IgD-negative memory B cell (primary cell): ENCODE measurements at regions not wholly inside any gene's neighbourhood (a gene's known extent, or its start where the extent isn't known, plus 50 kb on each side); places are given as distances from the start of the nearest gene placed in this dataset.
A peak's percentile ranks its signal among the peaks of the same experiment; 100 is the strongest.
"Not testable (repeated sequence)": the region's sequence is repeated elsewhere in the genome, so short reads cannot be mapped to it uniquely, and the experiment has no call there.

Experiments
- H3K27ac Mint-ChIP-seq, 3 donors: one replicate each; pipeline ENCODE4 v1.8.0; 2020 to 2022; ENCODE audit warnings: mild to moderate bottlenecking in 3 of 3, mixed read lengths in 3 of 3, moderate library complexity in 1 of 3
- H3K27me3 Mint-ChIP-seq: one replicate; pipeline ENCODE4 v1.8.0; 2021; ENCODE audit warnings: mixed read lengths
- H3K36me3 Mint-ChIP-seq: one replicate; pipeline ENCODE4 v1.8.0; 2020; ENCODE audit warnings: mild to moderate bottlenecking, mixed read lengths
- H3K4me1 Mint-ChIP-seq, 3 donors: one replicate each; pipeline ENCODE4 v1.8.0; 2020 to 2022; ENCODE audit warnings: mixed read lengths in 3 of 3, mild to moderate bottlenecking in 1 of 3
- H3K4me3 Mint-ChIP-seq, 4 donors: one replicate each; pipeline ENCODE4 v1.8.0; 2020 to 2022; ENCODE audit warnings: mild to moderate bottlenecking in 4 of 4, mixed read lengths in 4 of 4, moderate library complexity in 3 of 4
- H3K9me3 Mint-ChIP-seq, 3 donors: one replicate each; pipeline ENCODE4 v1.8.0; 2020 to 2021; ENCODE audit warnings: mixed read lengths in 3 of 3, mild to moderate bottlenecking in 1 of 3

GRCh38 chr4:38367642-38368174 lies 296.3 kb upstream of the KLF3 start:
- Mint-ChIP-seq H3K27ac (no peak overlapping the region), H3K27me3 (peaks cover 9% of the 10 kb centered on the region), H3K9me3 (peaks cover 0 to 4% (median 0%) of the 10 kb centered on the region in 3 donors), H3K36me3 (peaks cover 1% of the 10 kb centered on the region), H3K4me1 (no peaks in the 10 kb centered on the region), H3K4me3 (no peak overlapping the region)

DNA sequence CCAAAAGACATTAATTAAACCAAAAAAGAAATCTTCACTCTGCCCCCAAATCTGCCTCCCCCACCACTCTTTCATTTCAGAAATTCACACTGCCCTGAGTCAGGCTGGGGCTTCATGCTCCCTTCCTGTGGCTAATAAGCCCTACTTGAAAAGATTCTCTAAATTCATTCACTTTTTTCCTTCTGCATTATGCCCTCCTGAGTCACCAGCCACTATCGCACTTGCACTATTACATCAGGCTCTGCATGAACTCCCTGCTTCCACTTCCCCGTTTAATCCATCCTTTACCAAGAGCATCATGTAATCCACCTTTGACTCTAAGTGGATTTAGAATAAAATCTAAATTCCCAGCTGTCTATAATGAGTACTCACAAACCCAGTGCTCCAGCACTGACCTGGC lies 295.4 kb upstream of the KLF3 start:
- H3K27ac Mint-ChIP-seq: peak overlapping the region in 1 of 3 donors; percentile 28
- H3K27me3 Mint-ChIP-seq: peaks cover 9% of the 10 kb centered on the region
- peaks cover under 1% of the 10 kb centered on the region for H3K36me3 Mint-ChIP-seq
- no peaks in the 10 kb centered on the region for H3K4me1 Mint-ChIP-seq
- H3K4me3 Mint-ChIP-seq: no peak overlapping the region
- H3K9me3 Mint-ChIP-seq: peaks cover 0 to 4% (median 0%) of the 10 kb centered on the region in 3 donors

GRCh38 chr4:38371391-38371851 lies 292.6 kb upstream of the KLF3 start:
- Mint-ChIP-seq H3K4me3 (no peak overlapping the region), H3K36me3 (no peaks in the 10 kb centered on the region), H3K9me3 (peaks cover 0 to 4% (median 0%) of the 10 kb centered on the region in 3 donors), H3K4me1 (no peaks in the 10 kb centered on the region), H3K27me3 (peaks cover 6% of the 10 kb centered on the region), H3K27ac (no peak overlapping the region)

DNA sequence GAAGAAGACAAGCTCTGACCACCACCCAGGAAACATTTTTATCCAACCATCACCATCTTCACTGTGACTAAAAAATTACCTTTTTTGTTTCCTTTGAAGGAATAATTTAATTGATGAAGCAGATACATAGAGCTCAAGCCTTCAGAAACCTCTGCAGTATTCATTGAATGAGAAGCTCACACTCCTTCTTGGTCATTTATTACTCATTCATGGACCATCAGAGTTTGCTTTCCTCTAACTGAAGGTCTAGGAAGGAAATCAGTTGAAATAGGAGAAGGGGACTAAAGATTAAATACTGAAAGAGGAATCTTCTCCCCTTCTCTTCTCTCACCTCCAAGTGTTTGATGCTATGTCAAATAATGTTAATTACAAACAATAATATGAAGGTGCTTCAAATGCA lies 290.6 kb upstream of the KLF3 start:
- H3K27ac Mint-ChIP-seq: no peak overlapping the region
- peaks cover 0 to 4% (median 0%) of the 10 kb centered on the region in 3 donors for H3K9me3 Mint-ChIP-seq
- H3K36me3 Mint-ChIP-seq: no peaks in the 10 kb centered on the region
- peaks cover 2% of the 10 kb centered on the region for H3K27me3 Mint-ChIP-seq
- no peak overlapping the region for H3K4me3 Mint-ChIP-seq
- H3K4me1 Mint-ChIP-seq: no peaks in the 10 kb centered on the region

DNA sequence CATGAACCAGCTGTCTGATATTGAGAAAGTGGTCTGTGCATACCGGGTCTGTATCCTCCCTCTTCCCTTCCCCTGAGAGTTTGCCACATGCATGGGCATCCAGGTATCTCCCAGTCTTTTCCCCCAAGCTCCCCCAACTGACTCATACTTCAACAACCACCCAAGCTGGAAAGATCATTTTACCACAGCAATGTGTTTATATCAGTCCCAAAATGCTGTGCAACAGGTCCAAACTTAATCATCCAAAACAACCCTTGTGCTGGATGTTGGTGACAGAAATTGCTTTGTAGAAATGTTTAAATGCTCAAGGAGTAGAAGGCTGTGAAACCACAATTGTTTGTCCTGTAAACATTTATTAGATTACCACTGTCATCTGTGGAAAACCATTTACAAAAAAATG lies 286.8 kb upstream of the KLF3 start:
- Mint-ChIP-seq H3K27me3 (no peaks in the 10 kb centered on the region), H3K36me3 (no peaks in the 10 kb centered on the region), H3K4me1 (no peaks in the 10 kb centered on the region), H3K27ac (no peak overlapping the region), H3K4me3 (no peak overlapping the region), H3K9me3 (peaks cover 0 to 7% (median 0%) of the 10 kb centered on the region in 3 donors)

GRCh38 chr4:38378478-38378877 lies 285.5 kb upstream of the KLF3 start:
- Mint-ChIP-seq H3K27me3 (no peaks in the 10 kb centered on the region), H3K9me3 (peaks cover 0 to 3% (median 0%) of the 10 kb centered on the region in 3 donors), H3K4me1 (no peaks in the 10 kb centered on the region), H3K4me3 (no peak overlapping the region), H3K36me3 (no peaks in the 10 kb centered on the region), H3K27ac (no peak overlapping the region)

GRCh38 chr4:38381788-38382187 lies 282.2 kb upstream of the KLF3 start:
- no peak overlapping the region for H3K4me3 Mint-ChIP-seq
- no peaks in the 10 kb centered on the region for H3K4me1 Mint-ChIP-seq
- no peak overlapping the region for H3K27ac Mint-ChIP-seq
- H3K27me3 Mint-ChIP-seq: peaks cover 1% of the 10 kb centered on the region
- no peaks in the 10 kb centered on the region for H3K36me3 Mint-ChIP-seq
- peaks cover 0 to 3% (median 0%) of the 10 kb centered on the region in 3 donors for H3K9me3 Mint-ChIP-seq

- peaks cover 0 to 3% (median 0%) of the 10 kb centered on the region in 3 donors for H3K9me3 Mint-ChIP-seq
- no peak overlapping the region for H3K4me3 Mint-ChIP-seq
- peaks cover 3% of the 10 kb centered on the region for H3K27me3 Mint-ChIP-seq
- H3K4me1 Mint-ChIP-seq: no peaks in the 10 kb centered on the region
- no peaks in the 10 kb centered on the region for H3K36me3 Mint-ChIP-seq
- H3K27ac Mint-ChIP-seq: no peak overlapping the region
These were observed 281.5 kb upstream of the KLF3 start for GRCh38 chr4:38382520-38382919.

DNA sequence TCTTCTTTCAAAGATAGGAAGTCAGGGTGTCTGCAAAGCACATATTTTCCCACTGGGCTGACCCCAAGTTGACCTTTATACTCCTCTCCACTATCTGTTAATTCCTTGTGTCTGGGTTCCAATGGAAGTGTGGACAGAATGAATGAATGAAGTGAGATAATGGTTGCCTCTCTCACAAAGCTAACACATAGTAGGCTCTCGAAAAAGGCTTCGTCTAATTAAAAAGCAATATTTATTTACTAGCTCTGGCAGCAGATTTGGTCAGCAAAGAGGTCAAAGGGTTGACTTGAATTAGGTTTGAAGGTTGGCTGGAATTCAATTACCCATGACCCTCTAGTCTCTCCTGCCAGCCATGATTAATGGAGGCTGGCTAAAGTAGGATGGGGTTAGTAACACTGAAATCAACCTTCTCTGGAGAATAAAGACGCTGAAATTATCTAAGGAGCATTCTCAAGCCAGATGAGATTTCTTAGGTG lies 280.3 kb upstream of the KLF3 start:
- Mint-ChIP-seq H3K9me3 (peaks cover 2 to 3% (median 2%) of the 10 kb centered on the region in 3 donors), H3K4me1 (no peaks in the 10 kb centered on the region), H3K36me3 (no peaks in the 10 kb centered on the region), H3K27ac (no peak overlapping the region), H3K27me3 (peaks cover 3% of the 10 kb centered on the region), H3K4me3 (no peak overlapping the region)

GRCh38 chr4:38385093-38386004 lies 278.6 kb upstream of the KLF3 start:
- no peaks in the 10 kb centered on the region for H3K4me1 Mint-ChIP-seq
- peaks cover 3 to 10% (median 9%) of the 10 kb centered on the region in 3 donors for H3K9me3 Mint-ChIP-seq
- peaks cover 3% of the 10 kb centered on the region for H3K27me3 Mint-ChIP-seq
- H3K36me3 Mint-ChIP-seq: no peaks in the 10 kb centered on the region
- H3K27ac Mint-ChIP-seq: no peak overlapping the region
- H3K4me3 Mint-ChIP-seq: no peak overlapping the region

GRCh38 chr4:38386005-38386551 lies 277.9 kb upstream of the KLF3 start:
- no peak overlapping the region for H3K27ac Mint-ChIP-seq
- H3K4me1 Mint-ChIP-seq: no peaks in the 10 kb centered on the region
- no peak overlapping the region for H3K4me3 Mint-ChIP-seq
- peaks cover 3% of the 10 kb centered on the region for H3K36me3 Mint-ChIP-seq
- peaks cover 5 to 14% (median 13%) of the 10 kb centered on the region in 3 donors for H3K9me3 Mint-ChIP-seq
- peaks cover 3% of the 10 kb centered on the region for H3K27me3 Mint-ChIP-seq

- Mint-ChIP-seq H3K27me3 (peaks cover 5% of the 10 kb centered on the region), H3K4me1 (no peaks in the 10 kb centered on the region), H3K9me3 (peaks cover 7 to 18% (median 17%) of the 10 kb centered on the region in 3 donors), H3K27ac (no peak overlapping the region), H3K36me3 (peaks cover 7% of the 10 kb centered on the region), H3K4me3 (no peak overlapping the region)
These were observed 277.3 kb upstream of the KLF3 start for GRCh38 chr4:38386654-38387188.

GRCh38 chr4:38387348-38387747 lies 276.7 kb upstream of the KLF3 start:
- no peaks in the 10 kb centered on the region for H3K4me1 Mint-ChIP-seq
- peaks cover 10 to 23% (median 21%) of the 10 kb centered on the region in 3 donors for H3K9me3 Mint-ChIP-seq
- no peak overlapping the region for H3K27ac Mint-ChIP-seq
- H3K36me3 Mint-ChIP-seq: peaks cover 7% of the 10 kb centered on the region
- H3K4me3 Mint-ChIP-seq: no peak overlapping the region
- H3K27me3 Mint-ChIP-seq: peaks cover 6% of the 10 kb centered on the region

DNA sequence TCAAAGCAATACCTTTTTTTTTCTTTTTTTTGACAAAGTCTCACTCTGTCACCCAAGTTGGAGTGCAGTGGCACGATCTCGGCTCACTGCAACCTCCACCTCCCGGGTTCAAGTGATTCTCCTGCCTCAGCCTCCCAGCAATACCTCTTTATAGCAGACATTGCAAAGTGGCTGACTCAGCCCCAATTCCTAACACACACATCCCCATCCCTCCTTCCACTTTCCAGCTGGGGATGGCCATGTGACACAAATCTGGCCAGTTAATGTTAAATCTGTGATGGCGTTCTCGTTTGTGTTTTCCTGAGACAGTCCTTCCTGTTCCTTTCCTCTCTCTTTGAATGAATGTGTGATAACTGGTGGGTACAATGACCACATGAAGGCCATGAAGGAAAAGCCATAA lies 276.2 kb upstream of the KLF3 start:
- Mint-ChIP-seq H3K27me3 (peaks cover 6% of the 10 kb centered on the region), H3K9me3 (peaks cover 10 to 23% (median 21%) of the 10 kb centered on the region in 3 donors), H3K4me1 (no peaks in the 10 kb centered on the region), H3K27ac (no peak overlapping the region), H3K4me3 (no peak overlapping the region), H3K36me3 (peaks cover 7% of the 10 kb centered on the region)

DNA sequence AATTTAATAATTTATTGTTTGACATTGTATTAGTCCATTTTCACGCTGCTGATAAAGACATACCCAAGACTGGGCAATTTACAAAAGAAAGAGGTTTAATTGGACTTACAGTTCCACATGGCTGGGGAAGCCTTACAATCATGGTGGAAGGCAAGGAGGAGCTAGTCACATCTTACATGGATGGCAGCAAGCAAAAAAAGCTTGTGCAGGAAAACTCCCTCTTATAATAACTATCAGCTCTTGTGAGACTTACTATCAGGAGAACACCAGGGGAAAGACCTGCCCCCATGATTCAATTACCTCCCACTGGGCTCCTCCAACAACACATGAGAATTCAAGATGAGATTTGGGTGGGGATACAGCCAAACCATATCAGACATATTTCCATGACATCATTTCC lies 275.1 kb upstream of the KLF3 start:
- H3K27me3 Mint-ChIP-seq, H3K36me3 Mint-ChIP-seq, H3K4me1 Mint-ChIP-seq, H3K4me3 Mint-ChIP-seq: not testable (repeated sequence)
- peak overlapping the region in 1 of 3 donors; percentile 5 for H3K27ac Mint-ChIP-seq
- peaks cover 10 to 27% (median 23%) of the 10 kb centered on the region in 3 donors for H3K9me3 Mint-ChIP-seq
